Activated CD4-positive, alpha-beta memory T cell treated with anti-CD3 and anti-CD28 coated beads for 36 hours (primary cell): ENCODE measurements at regions not wholly inside any gene's neighbourhood (a gene's known extent, or its start where the extent isn't known, plus 50 kb on each side); places are given as distances from the start of the nearest gene placed in this dataset.

Experiments used
- CTCF ChIA-PET: fragments of 350-600 bp; sonication (Branson Sonifier 250); formaldehyde crosslinking; loops from one replicate; lab custom pipeline; 2021; ENCODE audit warnings: antibody characterized with exemption, inconsistent platforms; lab: Charles Lee
- POLR2A ChIA-PET: fragments of 350-600 bp; sonication (Branson Sonifier 250); formaldehyde crosslinking; loops from one replicate; lab custom pipeline; 2021; ENCODE audit warnings: antibody characterized with exemption; lab: Charles Lee
- DNase-seq: peaks from one replicate; pipeline ENCODE4 v3.0.0-alpha.2; 2020
- H3K27ac Mint-ChIP-seq: one replicate; pipeline ENCODE4 v1.8.0; 2021; ENCODE audit warnings: mixed read lengths
- H3K27me3 Mint-ChIP-seq: one replicate; pipeline ENCODE4 v1.8.0; 2021; ENCODE audit warnings: mixed read lengths
- H3K36me3 Mint-ChIP-seq: one replicate; pipeline ENCODE4 v1.8.0; 2021; ENCODE audit warnings: mixed read lengths
- H3K4me1 Mint-ChIP-seq: one replicate; pipeline ENCODE4 v1.8.0; 2021; ENCODE audit warnings: low read depth, mixed read lengths
- H3K4me3 Mint-ChIP-seq: one replicate; pipeline ENCODE4 v1.8.0; 2021; ENCODE audit warnings: mild to moderate bottlenecking, mixed read lengths
- H3K9me3 Mint-ChIP-seq: one replicate; pipeline ENCODE4 v1.8.0; 2021; ENCODE audit warnings: mixed read lengths
- intact Hi-C: fragments of 100-400 bp; cut with micrococcal nuclease; formaldehyde crosslinking; loops from one replicate; pipeline ENCODE4 v1.15.1; 2023

DNA sequence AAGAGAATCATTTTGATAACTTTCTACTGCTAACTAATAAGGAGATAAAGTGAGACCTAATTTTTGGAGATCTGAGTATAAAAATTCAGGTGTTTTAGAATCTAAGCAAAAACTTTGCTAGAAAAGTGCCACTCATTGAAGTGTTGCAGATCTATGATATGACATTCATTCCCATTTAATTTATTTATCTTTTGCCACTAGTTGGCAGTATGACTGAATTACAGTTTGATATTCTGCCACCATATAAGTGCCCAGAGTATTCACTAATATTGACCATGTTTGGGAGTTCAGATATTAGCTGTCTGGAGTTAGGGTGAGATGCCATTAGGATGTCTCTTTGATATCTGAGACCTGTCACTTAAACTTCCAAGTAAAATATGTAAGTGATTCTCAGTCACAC, 251.3 kb upstream of the GBE1 start:
- Mint-ChIP-seq H3K4me1 (no peaks in the 10 kb centered on the region), H3K9me3 (no peaks in the 10 kb centered on the region), H3K36me3 (no peaks in the 10 kb centered on the region), H3K27ac (no peak overlapping the region), H3K4me3 (no peak overlapping the region), H3K27me3 (no peaks in the 10 kb centered on the region)
- DNase-seq: no peak
- ChIA-PET POLR2A (no interaction called here), CTCF (no interaction called here)
- intact Hi-C loops: no loop called here

DNA sequence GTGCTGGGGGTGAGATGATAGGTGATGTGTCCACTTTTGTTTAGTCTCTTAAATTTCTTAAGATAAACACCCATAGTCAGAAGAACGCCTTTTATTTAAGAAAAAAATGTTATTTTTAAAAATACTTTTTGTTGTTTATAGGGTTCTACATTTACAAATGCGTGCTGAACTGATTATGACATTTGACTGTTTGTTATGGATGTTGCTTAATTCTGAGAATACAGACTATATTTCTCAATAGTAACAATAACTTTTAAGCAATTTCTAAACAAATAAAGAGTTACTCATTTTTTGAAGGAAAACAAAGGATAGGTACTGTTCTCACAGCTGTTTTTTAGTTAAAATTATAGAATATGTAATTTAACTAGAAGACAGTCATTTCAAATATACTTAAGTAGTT, 249.9 kb upstream of the GBE1 start:
- no peak for DNase-seq
- Mint-ChIP-seq H3K27me3 (no peaks in the 10 kb centered on the region), H3K9me3 (no peaks in the 10 kb centered on the region), H3K36me3 (no peaks in the 10 kb centered on the region), H3K4me3 (no peak overlapping the region), H3K27ac (no peak overlapping the region), H3K4me1 (no peaks in the 10 kb centered on the region)
- intact Hi-C loops: no loop called here
- CTCF ChIA-PET: no interaction called here
- POLR2A ChIA-PET: no interaction called here

DNA sequence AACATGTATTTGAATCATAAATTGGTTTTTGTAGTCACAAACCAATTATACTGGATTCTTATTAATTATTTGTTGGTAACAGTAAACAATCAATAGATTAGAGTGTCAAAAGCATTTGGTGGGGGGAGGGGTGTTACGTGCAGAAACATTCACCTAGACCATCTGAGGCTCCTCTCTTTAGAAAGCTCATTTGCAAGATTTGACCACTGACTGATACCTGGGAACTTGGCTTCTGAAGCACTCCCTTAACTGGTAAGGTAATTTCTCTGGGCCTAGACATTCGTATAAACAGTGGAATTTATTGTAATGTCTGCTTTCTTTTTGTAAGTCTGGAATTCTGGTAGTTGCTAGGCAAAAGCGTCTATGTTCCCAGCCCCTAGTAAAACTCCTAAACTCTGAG, 243.8 kb upstream of the GBE1 start:
- Mint-ChIP-seq H3K27me3 (no peaks in the 10 kb centered on the region), H3K9me3 (no peaks in the 10 kb centered on the region), H3K27ac (no peak overlapping the region), H3K4me3 (no peak overlapping the region), H3K36me3 (no peaks in the 10 kb centered on the region), H3K4me1 (no peaks in the 10 kb centered on the region)
- CTCF ChIA-PET: no interaction called here
- DNase-seq: no peak
- intact Hi-C loops: no loop called here
- POLR2A ChIA-PET: no interaction called here

DNA sequence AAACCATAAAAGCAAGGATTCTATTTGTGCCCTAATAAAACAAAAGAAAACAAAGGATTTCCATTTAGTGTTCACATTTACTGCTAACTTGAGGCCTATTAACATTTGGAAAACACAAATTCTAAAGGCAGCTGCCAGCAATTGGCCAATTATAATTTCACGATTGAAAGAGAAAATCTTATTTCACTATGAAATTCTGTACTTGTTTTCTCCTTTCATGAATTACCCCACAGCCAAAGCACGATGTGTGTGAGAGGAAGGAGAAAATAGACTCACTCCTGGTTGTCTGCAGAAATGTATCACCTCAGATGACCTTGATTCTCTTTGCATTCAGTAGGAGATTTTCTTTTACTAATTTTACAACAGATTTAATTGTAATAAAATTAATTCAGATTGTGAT, 242.8 kb upstream of the GBE1 start:
- Mint-ChIP-seq H3K27ac (no peak overlapping the region), H3K4me3 (no peak overlapping the region), H3K4me1 (no peaks in the 10 kb centered on the region), H3K9me3 (no peaks in the 10 kb centered on the region), H3K27me3 (no peaks in the 10 kb centered on the region), H3K36me3 (no peaks in the 10 kb centered on the region)
- POLR2A ChIA-PET: no interaction called here
- intact Hi-C loops: no loop called here
- CTCF ChIA-PET: no interaction called here
- no peak for DNase-seq

DNA sequence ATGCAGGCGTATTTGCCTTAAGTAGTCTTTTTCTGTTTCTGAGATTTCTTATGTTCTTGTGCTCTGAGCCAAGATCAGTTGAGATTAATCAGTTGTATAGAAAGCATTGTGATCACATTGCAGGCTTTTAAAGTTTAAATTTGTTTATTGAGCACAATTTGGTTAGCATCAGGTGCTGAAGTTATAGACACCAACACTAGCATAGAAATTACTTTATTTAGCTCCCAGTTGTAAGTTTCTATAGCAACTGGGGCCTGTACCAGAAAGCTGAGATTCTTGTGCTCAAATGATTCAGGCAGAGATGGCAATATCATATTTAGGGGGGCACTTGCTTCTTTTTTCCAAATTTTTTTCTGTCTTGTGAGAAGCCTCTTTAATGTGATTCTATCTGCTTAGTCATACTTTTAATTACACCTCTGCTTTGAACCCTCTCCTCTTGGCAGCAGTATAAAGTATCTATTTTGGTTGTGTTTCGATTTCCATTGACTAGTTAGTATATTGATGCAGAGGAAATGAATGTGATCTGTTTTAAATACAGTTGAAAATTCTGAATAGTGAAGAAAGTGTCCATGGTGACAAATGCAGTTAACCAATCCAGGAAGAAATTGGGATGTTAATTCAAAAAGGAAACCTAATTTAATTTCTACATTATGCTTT, 241.7 kb upstream of the GBE1 start:
- intact Hi-C loops: no loop called here
- ChIA-PET POLR2A (no interaction called here), CTCF (no interaction called here)
- no peak overlapping the region for H3K27ac Mint-ChIP-seq
- H3K4me1 Mint-ChIP-seq: no peaks in the 10 kb centered on the region
- H3K4me3 Mint-ChIP-seq: no peak overlapping the region
- no peak for DNase-seq
- H3K36me3 Mint-ChIP-seq: no peaks in the 10 kb centered on the region
- no peaks in the 10 kb centered on the region for H3K9me3 Mint-ChIP-seq
- no peaks in the 10 kb centered on the region for H3K27me3 Mint-ChIP-seq

DNA sequence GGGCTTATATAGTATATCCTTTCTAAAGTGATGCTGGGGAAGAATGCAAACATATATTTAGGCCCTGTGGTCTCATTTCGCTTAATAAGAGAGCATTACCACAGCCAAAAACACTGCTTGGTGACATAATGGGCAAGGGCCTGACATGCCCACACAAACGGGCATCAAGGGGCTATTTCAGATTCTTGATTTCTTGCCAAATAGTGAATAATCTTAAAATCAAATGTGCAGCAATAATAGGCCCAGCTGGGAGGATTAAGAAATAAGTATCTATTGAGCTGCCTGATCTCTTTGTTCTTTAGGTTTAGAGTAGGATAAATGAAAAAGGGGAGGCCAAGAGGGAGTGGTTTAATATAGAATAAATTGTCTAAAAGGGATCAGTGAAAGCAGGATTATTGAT, 241.0 kb upstream of the GBE1 start:
- no peak for DNase-seq
- CTCF ChIA-PET: no interaction called here
- POLR2A ChIA-PET: no interaction called here
- Mint-ChIP-seq H3K4me1 (no peaks in the 10 kb centered on the region), H3K27me3 (no peaks in the 10 kb centered on the region), H3K36me3 (no peaks in the 10 kb centered on the region), H3K9me3 (no peaks in the 10 kb centered on the region), H3K4me3 (no peak overlapping the region), H3K27ac (no peak overlapping the region)
- intact Hi-C loops: no loop called here

DNA sequence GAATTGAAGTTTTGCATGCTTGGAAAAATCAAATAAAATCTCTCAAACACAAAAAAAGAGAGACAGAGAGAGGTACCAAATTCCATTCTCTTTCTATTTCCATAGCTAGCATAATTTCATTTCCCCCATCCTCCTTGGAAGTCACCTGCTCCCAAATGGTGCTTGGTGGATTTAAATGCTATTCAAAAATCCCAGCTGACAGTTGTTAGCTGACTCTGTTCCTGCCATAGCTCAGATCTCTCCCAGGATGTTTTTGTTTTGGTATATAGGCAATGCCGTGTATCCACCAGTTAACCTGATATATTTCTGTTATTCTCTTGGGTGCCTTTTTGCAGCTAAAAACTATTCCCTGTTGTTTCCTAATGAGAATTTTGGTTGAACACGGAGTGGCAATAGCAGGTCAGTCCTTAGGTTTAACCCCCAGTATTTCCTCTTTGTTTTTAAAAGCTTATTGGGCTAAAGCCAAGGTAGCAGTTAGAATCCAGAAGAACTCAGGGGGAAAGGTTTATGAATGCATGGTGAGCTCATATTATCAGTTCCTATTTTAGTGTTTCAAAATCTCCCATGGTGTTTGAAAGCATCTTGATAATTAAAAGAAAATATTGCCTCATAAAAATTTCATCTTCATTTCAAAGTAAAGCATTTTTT, 240.0 kb upstream of the GBE1 start:
- ChIA-PET CTCF (no interaction called here), POLR2A (no interaction called here)
- no peaks in the 10 kb centered on the region for H3K27me3 Mint-ChIP-seq
- DNase-seq: no peak
- no peaks in the 10 kb centered on the region for H3K9me3 Mint-ChIP-seq
- no peak overlapping the region for H3K27ac Mint-ChIP-seq
- no peak overlapping the region for H3K4me3 Mint-ChIP-seq
- no peaks in the 10 kb centered on the region for H3K36me3 Mint-ChIP-seq
- intact Hi-C loops: no loop called here
- no peaks in the 10 kb centered on the region for H3K4me1 Mint-ChIP-seq

DNA sequence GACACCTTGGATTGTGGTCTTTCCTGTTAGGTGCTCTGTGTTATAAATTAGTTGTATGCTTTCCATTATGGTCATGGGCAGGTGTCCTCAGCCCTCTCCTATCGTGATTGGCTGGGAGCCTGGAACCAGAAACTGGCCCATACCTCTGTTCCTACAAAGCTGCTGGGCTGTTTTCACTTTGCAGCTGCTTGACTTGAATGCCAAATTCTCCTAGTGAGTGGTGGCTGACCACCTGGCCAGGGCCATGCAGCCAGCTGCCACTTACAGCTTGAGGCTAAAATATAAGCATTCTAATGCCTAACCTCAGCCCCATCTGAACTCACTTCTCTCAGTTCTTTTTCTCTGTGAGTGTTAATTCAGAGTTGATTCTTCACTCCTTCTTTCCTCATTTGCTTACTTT, 239.3 kb upstream of the GBE1 start:
- ChIA-PET CTCF (no interaction called here), POLR2A (no interaction called here)
- Mint-ChIP-seq H3K27ac (no peak overlapping the region), H3K27me3 (no peaks in the 10 kb centered on the region), H3K4me1 (no peaks in the 10 kb centered on the region), H3K36me3 (no peaks in the 10 kb centered on the region), H3K9me3 (no peaks in the 10 kb centered on the region), H3K4me3 (no peak overlapping the region)
- DNase-seq: no peak
- intact Hi-C loops: no loop called here

DNA sequence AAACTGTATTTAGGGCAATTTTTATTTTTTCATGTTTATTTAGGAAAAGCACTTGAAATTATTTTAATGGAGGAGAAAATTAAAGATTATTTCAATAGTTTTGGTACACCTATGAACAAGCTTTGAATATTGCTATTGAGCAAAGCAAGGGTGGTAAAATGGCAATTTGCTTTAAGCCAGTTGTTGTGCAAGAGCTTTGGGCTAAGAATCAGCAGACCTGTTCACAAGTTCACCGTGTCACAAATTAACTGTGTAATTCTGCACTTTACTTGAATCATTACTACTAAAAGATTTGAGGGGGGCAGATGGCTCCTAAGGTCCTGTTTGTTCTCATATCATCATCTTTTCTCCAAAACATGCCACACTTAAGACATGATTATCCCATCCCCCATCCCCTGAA, 238.9 kb upstream of the GBE1 start:
- ChIA-PET POLR2A (no interaction called here), CTCF (no interaction called here)
- intact Hi-C loops: no loop called here
- Mint-ChIP-seq H3K9me3 (no peaks in the 10 kb centered on the region), H3K4me3 (no peak overlapping the region), H3K27me3 (no peaks in the 10 kb centered on the region), H3K4me1 (no peaks in the 10 kb centered on the region), H3K27ac (no peak overlapping the region), H3K36me3 (no peaks in the 10 kb centered on the region)
- no peak for DNase-seq

DNA sequence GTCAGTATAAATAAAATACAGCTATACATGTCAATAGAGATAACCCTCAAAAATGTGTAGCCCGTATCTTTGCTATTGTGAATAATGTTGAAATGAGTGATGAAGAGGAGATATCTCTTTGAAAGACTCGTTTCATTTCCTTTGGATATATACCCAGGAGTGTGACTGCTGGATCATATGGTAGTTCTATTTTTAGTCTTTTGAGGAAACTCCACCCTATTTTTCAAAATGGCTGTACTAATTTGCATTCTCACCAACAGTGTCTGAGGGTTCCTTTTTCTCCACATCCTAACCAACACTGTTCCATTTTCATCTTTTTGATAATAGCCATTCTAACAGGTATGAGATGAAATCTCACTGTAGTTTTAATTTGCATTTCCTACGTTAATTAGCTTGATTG, 237.5 kb upstream of the GBE1 start:
- Mint-ChIP-seq H3K36me3 (no peaks in the 10 kb centered on the region), H3K4me3 (no peak overlapping the region), H3K9me3 (no peaks in the 10 kb centered on the region), H3K27me3 (no peaks in the 10 kb centered on the region), H3K27ac (no peak overlapping the region), H3K4me1 (no peaks in the 10 kb centered on the region)
- POLR2A ChIA-PET: no interaction called here
- intact Hi-C loops: no loop called here
- DNase-seq: no peak
- CTCF ChIA-PET: no interaction called here

DNA sequence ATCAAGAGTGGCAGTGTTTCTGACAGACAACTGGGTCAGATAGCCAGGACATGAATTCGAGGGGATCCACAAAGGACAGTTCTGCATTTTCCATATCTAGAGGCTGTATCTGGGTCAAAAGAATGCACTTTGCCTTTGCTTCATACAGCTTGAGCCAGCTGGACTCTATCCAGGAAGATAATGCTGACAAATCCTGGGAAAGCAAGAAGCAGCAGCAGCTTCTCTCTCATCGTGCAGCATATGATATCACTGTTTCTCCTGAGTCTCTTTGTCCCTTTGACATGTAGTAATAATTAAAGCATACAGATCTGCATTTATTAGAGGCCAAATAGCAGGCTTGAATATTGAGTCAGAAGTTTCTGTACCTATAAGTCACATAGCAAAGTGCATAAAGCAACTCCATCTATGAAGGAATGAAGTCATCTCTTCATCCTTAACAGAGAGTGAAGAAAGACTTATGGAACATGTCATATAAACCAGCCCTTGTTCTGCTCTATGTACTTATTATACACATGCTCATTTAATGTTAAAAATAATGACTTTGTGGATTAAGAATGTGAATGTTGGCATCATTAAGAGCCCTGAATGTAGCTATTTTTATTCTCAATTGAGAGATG, 236.8 kb upstream of the GBE1 start:
- no peak overlapping the region for H3K27ac Mint-ChIP-seq
- ChIA-PET CTCF (no interaction called here), POLR2A (no interaction called here)
- no peak for DNase-seq
- H3K36me3 Mint-ChIP-seq: no peaks in the 10 kb centered on the region
- no peaks in the 10 kb centered on the region for H3K27me3 Mint-ChIP-seq
- no peak overlapping the region for H3K4me3 Mint-ChIP-seq
- intact Hi-C loops: no loop called here
- H3K4me1 Mint-ChIP-seq: no peaks in the 10 kb centered on the region
- H3K9me3 Mint-ChIP-seq: no peaks in the 10 kb centered on the region

DNA sequence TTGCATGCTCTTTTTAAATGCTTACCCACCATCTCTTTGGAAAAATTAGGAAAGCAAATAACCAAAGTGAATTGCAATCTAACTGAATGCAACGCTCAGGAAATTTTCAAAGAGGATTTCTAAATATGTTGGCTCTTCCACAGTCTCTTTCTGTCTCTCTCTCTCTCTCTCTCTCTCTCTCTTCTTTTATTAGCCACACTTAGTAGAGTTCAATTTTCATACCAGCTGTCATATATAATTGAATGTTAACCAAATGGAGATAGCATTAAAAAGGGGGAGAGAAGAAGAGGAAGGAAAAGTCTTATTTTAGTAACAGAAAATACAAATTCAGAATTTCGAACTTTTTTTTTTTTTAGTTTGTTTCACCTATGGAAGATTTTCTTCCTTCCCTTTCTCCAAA, 235.9 kb upstream of the GBE1 start:
- no peak for DNase-seq
- H3K27me3 Mint-ChIP-seq: no peaks in the 10 kb centered on the region
- no peaks in the 10 kb centered on the region for H3K4me1 Mint-ChIP-seq
- no peak overlapping the region for H3K4me3 Mint-ChIP-seq
- H3K36me3 Mint-ChIP-seq: no peaks in the 10 kb centered on the region
- CTCF ChIA-PET: no interaction called here
- no peaks in the 10 kb centered on the region for H3K9me3 Mint-ChIP-seq
- POLR2A ChIA-PET: no interaction called here
- intact Hi-C loops: no loop called here
- no peak overlapping the region for H3K27ac Mint-ChIP-seq

DNA sequence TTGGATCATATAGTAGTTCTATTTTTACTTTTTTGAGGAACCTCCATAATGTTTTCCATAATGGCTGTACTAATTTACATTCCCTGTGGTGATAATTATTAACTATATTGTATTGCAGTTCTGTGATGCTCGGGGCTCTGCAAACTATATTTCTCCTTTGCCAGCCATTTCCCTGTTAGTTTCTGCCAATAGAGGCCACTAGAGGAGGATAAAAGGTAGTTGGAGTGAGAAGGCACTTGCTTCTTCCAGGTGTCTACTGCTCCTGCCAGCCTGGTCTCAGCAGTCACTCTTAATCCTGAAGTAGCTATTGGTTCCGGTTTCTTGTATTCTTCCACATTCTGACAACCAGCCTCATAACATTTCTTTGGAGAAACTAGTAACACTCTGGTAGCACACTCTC, 233.9 kb upstream of the GBE1 start:
- H3K27me3 Mint-ChIP-seq: no peaks in the 10 kb centered on the region
- ChIA-PET CTCF (no interaction called here), POLR2A (no interaction called here)
- intact Hi-C loops: no loop called here
- H3K4me1 Mint-ChIP-seq: no peaks in the 10 kb centered on the region
- no peak for DNase-seq
- H3K4me3 Mint-ChIP-seq: no peak overlapping the region
- H3K36me3 Mint-ChIP-seq: no peaks in the 10 kb centered on the region
- H3K27ac Mint-ChIP-seq: no peak overlapping the region
- no peaks in the 10 kb centered on the region for H3K9me3 Mint-ChIP-seq
